ENCODE measurements at regions not wholly inside any gene's neighbourhood (a gene's known extent, or its start where the extent isn't known, plus 50 kb on each side); places are given as distances from the start of the nearest gene placed in this dataset.

GRCh38 chr3:173342679-173343078, 54.9 kb upstream of the NLGN1 start:
- in situ Hi-C loops (cut with HindIII; ENCODE audit: low pct_unique_long_range_greater_than_20kb, low sequenced_read_pairs) = no loop called here
- no peak overlapping the region for H3K4me3 ChIP-seq (ENCODE audit: low read depth in 2 of 2, low read length in 2 of 2)
- H3K9me3 ChIP-seq (ENCODE audit: control insufficient read depth, insufficient read depth, low read depth, low read length) = no peaks in the 10 kb centered on the region
- POLR2A ChIA-PET = no interaction called here
- H3K36me3 ChIP-seq (ENCODE audit: control insufficient read depth, insufficient read depth, low read length) = no peaks in the 10 kb centered on the region
- no peak for DNase-seq (ENCODE audit: low read depth, low spot score)
- no peak for ATAC-seq
- no peaks in the 10 kb centered on the region for H3K27me3 ChIP-seq (ENCODE audit: control insufficient read depth, insufficient read depth, low read length)
- no peak overlapping the region for H3K27ac ChIP-seq (ENCODE audit: low read length)
- intact Hi-C loops (cut with micrococcal nuclease; ENCODE audit: unreplicated experiment) = no loop called here
- no TSS peak for BruUV-seq (replicated peaks)
- CTCF ChIA-PET = no interaction called here
- no peaks in the 10 kb centered on the region for H3K4me1 ChIP-seq (ENCODE audit: control insufficient read depth, insufficient read depth, low read length)
- no peak for TF ChIP-seq POLR2AphosphoS5 (IDR thresholded peaks at IDR 0.05; ENCODE audit: low read depth, low read length)
- TF ChIP-seq TCF7L2 (IDR thresholded peaks at IDR 0.05; ENCODE audit: low read depth, low read length) = no peak
- TF ChIP-seq SIN3A (IDR thresholded peaks at IDR 0.05; ENCODE audit: borderline replicate concordance, insufficient read depth, low read depth, low read length) = no peak
- TF ChIP-seq, protein P1, sequence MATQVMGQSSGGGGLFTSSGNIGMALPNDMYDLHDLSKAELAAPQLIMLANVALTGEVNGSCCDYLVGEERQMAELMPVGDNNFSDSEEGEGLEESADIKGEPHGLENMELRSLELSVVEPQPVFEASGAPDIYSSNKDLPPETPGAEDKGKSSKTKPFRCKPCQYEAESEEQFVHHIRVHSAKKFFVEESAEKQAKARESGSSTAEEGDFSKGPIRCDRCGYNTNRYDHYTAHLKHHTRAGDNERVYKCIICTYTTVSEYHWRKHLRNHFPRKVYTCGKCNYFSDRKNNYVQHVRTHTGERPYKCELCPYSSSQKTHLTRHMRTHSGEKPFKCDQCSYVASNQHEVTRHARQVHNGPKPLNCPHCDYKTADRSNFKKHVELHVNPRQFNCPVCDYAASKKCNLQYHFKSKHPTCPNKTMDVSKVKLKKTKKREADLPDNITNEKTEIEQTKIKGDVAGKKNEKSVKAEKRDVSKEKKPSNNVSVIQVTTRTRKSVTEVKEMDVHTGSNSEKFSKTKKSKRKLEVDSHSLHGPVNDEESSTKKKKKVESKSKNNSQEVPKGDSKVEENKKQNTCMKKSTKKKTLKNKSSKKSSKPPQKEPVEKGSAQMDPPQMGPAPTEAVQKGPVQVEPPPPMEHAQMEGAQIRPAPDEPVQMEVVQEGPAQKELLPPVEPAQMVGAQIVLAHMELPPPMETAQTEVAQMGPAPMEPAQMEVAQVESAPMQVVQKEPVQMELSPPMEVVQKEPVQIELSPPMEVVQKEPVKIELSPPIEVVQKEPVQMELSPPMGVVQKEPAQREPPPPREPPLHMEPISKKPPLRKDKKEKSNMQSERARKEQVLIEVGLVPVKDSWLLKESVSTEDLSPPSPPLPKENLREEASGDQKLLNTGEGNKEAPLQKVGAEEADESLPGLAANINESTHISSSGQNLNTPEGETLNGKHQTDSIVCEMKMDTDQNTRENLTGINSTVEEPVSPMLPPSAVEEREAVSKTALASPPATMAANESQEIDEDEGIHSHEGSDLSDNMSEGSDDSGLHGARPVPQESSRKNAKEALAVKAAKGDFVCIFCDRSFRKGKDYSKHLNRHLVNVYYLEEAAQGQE (IDR thresholded peaks at IDR 0.05; ENCODE audit: insufficient read depth in 1 of 2, low read depth in 2 of 2, low read length in 1 of 2) = no peak
- TF ChIP-seq, protein P2, sequence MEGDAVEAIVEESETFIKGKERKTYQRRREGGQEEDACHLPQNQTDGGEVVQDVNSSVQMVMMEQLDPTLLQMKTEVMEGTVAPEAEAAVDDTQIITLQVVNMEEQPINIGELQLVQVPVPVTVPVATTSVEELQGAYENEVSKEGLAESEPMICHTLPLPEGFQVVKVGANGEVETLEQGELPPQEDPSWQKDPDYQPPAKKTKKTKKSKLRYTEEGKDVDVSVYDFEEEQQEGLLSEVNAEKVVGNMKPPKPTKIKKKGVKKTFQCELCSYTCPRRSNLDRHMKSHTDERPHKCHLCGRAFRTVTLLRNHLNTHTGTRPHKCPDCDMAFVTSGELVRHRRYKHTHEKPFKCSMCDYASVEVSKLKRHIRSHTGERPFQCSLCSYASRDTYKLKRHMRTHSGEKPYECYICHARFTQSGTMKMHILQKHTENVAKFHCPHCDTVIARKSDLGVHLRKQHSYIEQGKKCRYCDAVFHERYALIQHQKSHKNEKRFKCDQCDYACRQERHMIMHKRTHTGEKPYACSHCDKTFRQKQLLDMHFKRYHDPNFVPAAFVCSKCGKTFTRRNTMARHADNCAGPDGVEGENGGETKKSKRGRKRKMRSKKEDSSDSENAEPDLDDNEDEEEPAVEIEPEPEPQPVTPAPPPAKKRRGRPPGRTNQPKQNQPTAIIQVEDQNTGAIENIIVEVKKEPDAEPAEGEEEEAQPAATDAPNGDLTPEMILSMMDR (IDR thresholded peaks at IDR 0.05) = no peak

GRCh38 chr3:173340626-173341025, 56.9 kb upstream of the NLGN1 start:
- TF ChIP-seq, protein P1 (IDR thresholded peaks at IDR 0.05; ENCODE audit: insufficient read depth in 1 of 2, low read depth in 2 of 2, low read length in 1 of 2) = no peak
- TF ChIP-seq POLR2AphosphoS5 (IDR thresholded peaks at IDR 0.05; ENCODE audit: low read depth, low read length) (no peak), TCF7L2 (IDR thresholded peaks at IDR 0.05; ENCODE audit: low read depth, low read length) (no peak), SIN3A (IDR thresholded peaks at IDR 0.05; ENCODE audit: borderline replicate concordance, insufficient read depth, low read depth, low read length) (no peak)
- TF ChIP-seq, protein P2 (IDR thresholded peaks at IDR 0.05) = no peak
- in situ Hi-C loops (cut with HindIII; ENCODE audit: low pct_unique_long_range_greater_than_20kb, low sequenced_read_pairs) (no loop called here), intact Hi-C loops (cut with micrococcal nuclease; ENCODE audit: unreplicated experiment) (no loop called here)
- H3K27me3 ChIP-seq (ENCODE audit: control insufficient read depth, insufficient read depth, low read length) = no peaks in the 10 kb centered on the region
- no peak overlapping the region for H3K4me3 ChIP-seq (ENCODE audit: low read depth in 2 of 2, low read length in 2 of 2)
- ChIA-PET POLR2A (interaction anchor here (0.7 kb wide), 1 partner anchor 28 kb away, joined by 4 read pairs; no protein-coding TSS in a partner anchor), CTCF (no interaction called here)
- DNase-seq (ENCODE audit: low read depth, low spot score) (no peak), ATAC-seq (no peak)
- H3K27ac ChIP-seq (ENCODE audit: low read length) = no peak overlapping the region
- no peaks in the 10 kb centered on the region for H3K9me3 ChIP-seq (ENCODE audit: control insufficient read depth, insufficient read depth, low read depth, low read length)
- BruUV-seq (replicated peaks) = no TSS peak
- H3K36me3 ChIP-seq (ENCODE audit: control insufficient read depth, insufficient read depth, low read length) = no peaks in the 10 kb centered on the region
- H3K4me1 ChIP-seq (ENCODE audit: control insufficient read depth, insufficient read depth, low read length) = no peaks in the 10 kb centered on the region

Data from Panc1 (cell line).